Endothelial cell (in vitro differentiated cells): ENCODE measurements at regions not wholly inside any gene's neighbourhood (a gene's known extent, or its start where the extent isn't known, plus 50 kb on each side); places are given as distances from the start of the nearest gene placed in this dataset.

Experiments
- DNase-seq: peaks from one replicate; pipeline ENCODE4 v3.0.0; 2021; ENCODE audit warnings: low spot score
- H3K27ac Mint-ChIP-seq: one replicate; pipeline ENCODE4 v1.8.0; 2021; ENCODE audit warnings: mixed read lengths, inconsistent platforms; ENCODE audit not compliant: unreplicated experiment
- H3K27me3 Mint-ChIP-seq: one replicate; pipeline ENCODE4 v1.8.0; 2021; ENCODE audit warnings: mild to moderate bottlenecking, moderate library complexity, mixed read lengths, inconsistent platforms; ENCODE audit not compliant: unreplicated experiment
- H3K36me3 Mint-ChIP-seq: one replicate; pipeline ENCODE4 v1.8.0; 2021; ENCODE audit warnings: mild to moderate bottlenecking, low read depth, mixed read lengths, inconsistent platforms; ENCODE audit not compliant: unreplicated experiment
- H3K4me1 Mint-ChIP-seq: one replicate; pipeline ENCODE4 v1.8.0; 2021; ENCODE audit warnings: mild to moderate bottlenecking, mixed read lengths, inconsistent platforms; ENCODE audit not compliant: unreplicated experiment
- H3K4me3 Mint-ChIP-seq: one replicate; pipeline ENCODE4 v1.8.0; 2021; ENCODE audit warnings: mild to moderate bottlenecking, mixed read lengths, inconsistent platforms; ENCODE audit not compliant: unreplicated experiment
- H3K9me3 Mint-ChIP-seq: one replicate; pipeline ENCODE4 v1.8.0; 2021; ENCODE audit warnings: mixed read lengths, inconsistent platforms; ENCODE audit not compliant: unreplicated experiment
- TF ChIP-seq, protein P1 (sequence below): fragments of 200-600 bp; sonication (generic); IDR thresholded peaks from one replicate; pipeline ENCODE4 v1.5.0; 2021; ENCODE audit warnings: antibody characterized with exemption; ENCODE audit not compliant: unreplicated experiment

DNA sequence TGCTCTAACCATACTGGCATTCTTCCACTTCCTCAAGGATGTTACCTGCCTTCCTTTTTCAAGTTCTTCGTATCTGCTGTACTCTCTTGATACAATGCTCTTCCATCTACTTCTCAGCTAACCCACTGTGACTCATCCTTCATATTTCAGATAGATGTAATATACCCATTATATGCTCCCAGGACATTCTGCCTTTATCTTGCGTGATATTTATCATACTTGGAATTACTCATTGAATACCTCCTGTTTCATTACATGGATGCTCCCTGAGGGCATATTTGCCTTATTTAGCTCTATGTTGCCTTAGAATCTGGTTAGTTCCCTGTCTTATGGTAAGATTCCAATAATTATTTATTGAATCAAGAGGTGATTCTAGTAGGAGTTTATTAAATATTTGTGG is 706.4 kb downstream of the SORCS3 start:
- Mint-ChIP-seq H3K4me3 (no peak overlapping the region), H3K27ac (no peak overlapping the region), H3K4me1 (peaks cover 30% of the 10 kb centered on the region), H3K9me3 (no peaks in the 10 kb centered on the region), H3K27me3 (no peaks in the 10 kb centered on the region), H3K36me3 (no peaks in the 10 kb centered on the region)
- TF ChIP-seq, protein P1, sequence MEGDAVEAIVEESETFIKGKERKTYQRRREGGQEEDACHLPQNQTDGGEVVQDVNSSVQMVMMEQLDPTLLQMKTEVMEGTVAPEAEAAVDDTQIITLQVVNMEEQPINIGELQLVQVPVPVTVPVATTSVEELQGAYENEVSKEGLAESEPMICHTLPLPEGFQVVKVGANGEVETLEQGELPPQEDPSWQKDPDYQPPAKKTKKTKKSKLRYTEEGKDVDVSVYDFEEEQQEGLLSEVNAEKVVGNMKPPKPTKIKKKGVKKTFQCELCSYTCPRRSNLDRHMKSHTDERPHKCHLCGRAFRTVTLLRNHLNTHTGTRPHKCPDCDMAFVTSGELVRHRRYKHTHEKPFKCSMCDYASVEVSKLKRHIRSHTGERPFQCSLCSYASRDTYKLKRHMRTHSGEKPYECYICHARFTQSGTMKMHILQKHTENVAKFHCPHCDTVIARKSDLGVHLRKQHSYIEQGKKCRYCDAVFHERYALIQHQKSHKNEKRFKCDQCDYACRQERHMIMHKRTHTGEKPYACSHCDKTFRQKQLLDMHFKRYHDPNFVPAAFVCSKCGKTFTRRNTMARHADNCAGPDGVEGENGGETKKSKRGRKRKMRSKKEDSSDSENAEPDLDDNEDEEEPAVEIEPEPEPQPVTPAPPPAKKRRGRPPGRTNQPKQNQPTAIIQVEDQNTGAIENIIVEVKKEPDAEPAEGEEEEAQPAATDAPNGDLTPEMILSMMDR, result no peak
- no peak for DNase-seq

DNA sequence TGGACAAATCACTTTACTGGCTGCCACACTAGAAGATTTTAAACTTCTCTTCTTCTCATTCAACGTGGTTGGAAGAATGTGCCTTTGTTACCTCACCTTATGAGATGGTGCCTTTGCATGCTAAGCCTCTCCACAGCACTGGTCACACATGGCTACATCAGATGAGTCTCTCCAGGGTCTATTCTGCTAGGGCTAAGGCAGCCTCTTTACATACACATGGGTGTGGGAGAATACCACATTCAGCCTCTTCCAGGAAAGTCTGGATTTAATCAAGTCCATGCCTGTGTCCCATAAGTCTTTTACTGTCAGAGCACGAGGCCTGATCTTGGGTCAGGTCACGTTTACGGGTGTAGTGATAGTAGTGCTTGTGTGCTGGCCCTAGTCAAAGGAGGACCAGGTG is 701.5 kb downstream of the SORCS3 start:
- H3K36me3 Mint-ChIP-seq, result no peaks in the 10 kb centered on the region
- no peak overlapping the region for H3K27ac Mint-ChIP-seq
- peaks cover 30% of the 10 kb centered on the region for H3K4me1 Mint-ChIP-seq
- TF ChIP-seq, protein P1, result no peak
- DNase-seq, result no peak
- no peaks in the 10 kb centered on the region for H3K27me3 Mint-ChIP-seq
- H3K9me3 Mint-ChIP-seq, result no peaks in the 10 kb centered on the region
- H3K4me3 Mint-ChIP-seq, result no peak overlapping the region

DNA sequence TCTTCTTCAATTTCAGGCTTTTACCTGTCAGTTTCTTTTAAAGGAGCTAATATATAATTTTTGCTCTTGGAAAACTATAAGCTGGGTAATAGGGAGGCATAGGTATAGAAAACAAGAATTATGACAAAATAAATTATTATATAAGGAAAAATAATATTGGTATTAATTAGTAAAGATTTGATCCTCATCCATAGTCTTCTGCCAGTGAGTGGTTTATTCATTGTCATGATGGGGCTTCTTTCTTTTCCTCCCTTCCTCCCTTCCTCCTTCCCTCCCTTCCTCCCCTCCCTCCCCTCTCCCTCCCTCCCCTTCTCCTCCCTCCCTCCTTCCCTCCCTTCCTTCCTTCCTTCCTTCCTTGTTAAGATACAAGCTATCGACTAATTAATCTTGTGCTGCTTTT is 698.6 kb downstream of the SORCS3 start:
- H3K9me3 Mint-ChIP-seq, result no peaks in the 10 kb centered on the region
- H3K27me3 Mint-ChIP-seq, result no peaks in the 10 kb centered on the region
- H3K27ac Mint-ChIP-seq, result no peak overlapping the region
- DNase-seq, result no peak
- TF ChIP-seq, protein P1, result no peak
- no peaks in the 10 kb centered on the region for H3K36me3 Mint-ChIP-seq
- H3K4me1 Mint-ChIP-seq, result peaks cover 3% of the 10 kb centered on the region
- no peak overlapping the region for H3K4me3 Mint-ChIP-seq

DNA sequence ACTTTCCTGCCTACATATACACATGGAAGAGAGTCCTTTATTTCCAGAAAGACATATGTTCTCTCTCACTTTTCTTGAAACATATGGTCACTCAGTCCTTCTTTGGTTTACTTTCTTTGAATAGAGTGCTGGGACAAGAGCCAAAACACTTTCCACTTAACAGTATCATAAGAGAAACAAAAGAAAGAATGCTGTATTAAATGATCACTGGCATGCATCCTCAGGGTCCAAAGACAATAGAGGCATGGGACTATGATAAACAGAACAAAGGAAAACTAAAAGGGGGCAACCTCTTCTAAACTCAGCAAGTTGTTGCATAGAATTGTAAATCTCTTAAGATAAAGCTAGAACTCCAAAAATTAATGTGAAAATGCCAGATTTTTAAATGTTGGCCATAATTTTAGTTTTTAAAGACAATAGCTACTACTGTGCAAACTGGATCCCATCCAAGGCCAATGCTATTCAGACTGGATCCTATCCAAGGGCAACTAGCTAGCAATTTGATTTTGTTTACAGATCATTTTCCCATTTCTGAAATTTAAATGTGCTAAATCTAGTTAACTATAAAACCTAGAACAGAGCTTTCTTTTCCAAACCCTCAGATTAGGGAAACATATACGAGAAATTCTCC is 687.5 kb downstream of the SORCS3 start:
- Mint-ChIP-seq H3K27ac (no peak overlapping the region), H3K4me3 (no peak overlapping the region), H3K9me3 (no peaks in the 10 kb centered on the region), H3K4me1 (no peaks in the 10 kb centered on the region), H3K27me3 (no peaks in the 10 kb centered on the region), H3K36me3 (no peaks in the 10 kb centered on the region)
- DNase-seq, result no peak
- TF ChIP-seq, protein P1, result no peak
